ENCODE measurements at regions not wholly inside any gene's neighbourhood (a gene's known extent, or its start where the extent isn't known, plus 50 kb on each side); places are given as distances from the start of the nearest gene placed in this dataset.

DNA sequence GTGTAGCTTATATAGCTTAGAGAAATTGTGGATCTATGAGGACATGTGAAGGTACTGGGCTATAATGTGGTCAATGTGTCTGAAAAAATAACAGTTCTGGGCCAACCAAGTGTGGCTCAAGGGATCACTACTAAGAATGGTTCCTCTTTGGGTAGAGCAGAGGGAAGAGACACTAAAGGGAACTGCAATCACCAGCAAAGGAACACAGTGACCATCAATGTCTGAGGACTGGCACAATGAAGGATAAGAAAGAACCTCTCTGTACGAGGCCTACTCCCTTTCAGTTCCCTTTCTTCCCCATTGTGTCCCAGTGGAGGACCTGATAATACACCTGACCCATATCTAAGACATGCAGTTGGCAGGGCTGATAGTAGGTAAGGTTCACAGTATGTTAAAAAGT, 89.9 kb upstream of the JAK1 start:
- no peaks in the 10 kb centered on the region for H3K4me1 ChIP-seq (ENCODE audit: control insufficient read depth in 2 of 2, insufficient read depth in 2 of 2, low read length in 2 of 2)
- no peak overlapping the region for H3K4me3 ChIP-seq (ENCODE audit: control extremely low read depth in 1 of 5, extremely low read depth in 1 of 5, insufficient read depth in 1 of 5, low read depth in 2 of 5, low read length in 4 of 5)
- ChIA-PET CTCF (interaction anchor here (0.6 kb wide), 1 partner anchor 20 kb away, joined by 5 read pairs; no protein-coding TSS in a partner anchor), POLR2A (interaction anchor here (0.7 kb wide), 1 partner anchor 86 kb away, joined by 3 read pairs; no protein-coding TSS in a partner anchor)
- H3K4me1 Mint-ChIP-seq, result peaks cover 15% of the 10 kb centered on the region
- intact Hi-C loops (cut with micrococcal nuclease), result no loop called here
- peaks cover 9% of the 10 kb centered on the region for H3K79me2 ChIP-seq (ENCODE audit: control insufficient read depth, insufficient read depth, low read length)
- no peaks in the 10 kb centered on the region for H3K9me3 ChIP-seq (ENCODE audit: control extremely low read depth in 1 of 3, control insufficient read depth in 2 of 3, insufficient read depth in 1 of 3, low read length in 2 of 3)
- no peaks in the 10 kb centered on the region for H3K9me3 Mint-ChIP-seq (ENCODE audit: insufficient read depth)
- H2AFZ ChIP-seq (ENCODE audit: insufficient read depth, low read depth, low read length, poor library complexity, severe bottlenecking), result no peak overlapping the region
- H3K27me3 ChIP-seq (replicated peaks in 1 of 4; ENCODE audit: control extremely low read depth in 1 of 4, control insufficient read depth in 3 of 4, insufficient read depth in 4 of 4, low read length in 3 of 4), result no peaks in the 10 kb centered on the region
- no peaks in the 10 kb centered on the region for H3K27me3 Mint-ChIP-seq
- no peak overlapping the region for H3K4me2 ChIP-seq (replicated peaks; ENCODE audit: low read depth, low read length, poor library complexity, severe bottlenecking)
- H3K27ac Mint-ChIP-seq, result no peak overlapping the region
- no peak overlapping the region for H3K4me3 Mint-ChIP-seq
- DNase-seq (no peak), ATAC-seq (ENCODE audit: low read depth) (no peak)
- peaks cover 16% of the 10 kb centered on the region for H4K20me1 ChIP-seq (ENCODE audit: control insufficient read depth, insufficient read depth, low read length, poor library complexity, severe bottlenecking)
- no peak for TF ChIP-seq EZH2 (IDR thresholded peaks at IDR 0.05; ENCODE audit: borderline replicate concordance, insufficient read depth, low read depth, low read length, poor library complexity, severe bottlenecking)
- H3K27ac ChIP-seq (ENCODE audit: low read length in 2 of 2), result no peak overlapping the region
- H3K36me3 ChIP-seq (replicated peaks in 1 of 2; ENCODE audit: control extremely low read depth in 1 of 2, control insufficient read depth in 1 of 2, extremely low read depth in 1 of 2, insufficient read depth in 2 of 2, low read length in 1 of 2), result peaks cover 5 to 42% of the 10 kb centered on the region in 2 experiments
- no peak overlapping the region for H3K9ac ChIP-seq (ENCODE audit: low read length)
- 80% methylated on average over 1 of the region's 1 CpG for WGBS (ENCODE audit: insufficient coverage)

DNA sequence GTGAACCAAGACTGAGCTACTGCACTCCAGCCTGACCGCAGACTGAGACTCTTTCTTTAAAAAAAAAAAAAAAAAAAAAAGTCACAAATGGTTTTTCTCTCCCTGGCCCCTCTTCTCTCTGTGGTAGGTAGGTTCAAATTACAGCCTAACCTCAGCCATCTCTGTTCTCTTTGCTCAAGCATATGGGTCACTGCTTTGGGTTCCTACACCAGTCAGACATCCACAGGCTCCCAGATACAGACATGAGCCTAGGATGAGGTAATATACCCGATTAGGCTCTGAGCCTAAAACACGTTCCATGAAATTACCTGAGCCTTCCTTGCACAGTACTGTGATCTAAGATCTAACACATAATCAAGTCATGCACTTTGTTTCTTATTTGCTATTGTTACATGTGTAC, 90.5 kb upstream of the JAK1 start:
- H3K4me2 ChIP-seq (replicated peaks; ENCODE audit: low read depth, low read length, poor library complexity, severe bottlenecking), result no peak overlapping the region
- H3K79me2 ChIP-seq (ENCODE audit: control insufficient read depth, insufficient read depth, low read length), result peaks cover 9% of the 10 kb centered on the region
- peaks cover 15% of the 10 kb centered on the region for H3K4me1 Mint-ChIP-seq
- H3K27me3 Mint-ChIP-seq, result no peaks in the 10 kb centered on the region
- no peak overlapping the region for H3K4me3 ChIP-seq (ENCODE audit: control extremely low read depth in 1 of 5, extremely low read depth in 1 of 5, insufficient read depth in 1 of 5, low read depth in 2 of 5, low read length in 4 of 5)
- H3K36me3 ChIP-seq (replicated peaks in 1 of 2; ENCODE audit: control extremely low read depth in 1 of 2, control insufficient read depth in 1 of 2, extremely low read depth in 1 of 2, insufficient read depth in 2 of 2, low read length in 1 of 2), result peaks cover 5 to 42% of the 10 kb centered on the region in 2 experiments
- intact Hi-C loops (cut with micrococcal nuclease), result no loop called here
- H3K4me3 Mint-ChIP-seq, result no peak overlapping the region
- POLR2A ChIA-PET, result interaction anchor here (0.7 kb wide), 1 partner anchor 87 kb away, joined by 3 read pairs; no protein-coding TSS in a partner anchor
- TF ChIP-seq, protein P1, sequence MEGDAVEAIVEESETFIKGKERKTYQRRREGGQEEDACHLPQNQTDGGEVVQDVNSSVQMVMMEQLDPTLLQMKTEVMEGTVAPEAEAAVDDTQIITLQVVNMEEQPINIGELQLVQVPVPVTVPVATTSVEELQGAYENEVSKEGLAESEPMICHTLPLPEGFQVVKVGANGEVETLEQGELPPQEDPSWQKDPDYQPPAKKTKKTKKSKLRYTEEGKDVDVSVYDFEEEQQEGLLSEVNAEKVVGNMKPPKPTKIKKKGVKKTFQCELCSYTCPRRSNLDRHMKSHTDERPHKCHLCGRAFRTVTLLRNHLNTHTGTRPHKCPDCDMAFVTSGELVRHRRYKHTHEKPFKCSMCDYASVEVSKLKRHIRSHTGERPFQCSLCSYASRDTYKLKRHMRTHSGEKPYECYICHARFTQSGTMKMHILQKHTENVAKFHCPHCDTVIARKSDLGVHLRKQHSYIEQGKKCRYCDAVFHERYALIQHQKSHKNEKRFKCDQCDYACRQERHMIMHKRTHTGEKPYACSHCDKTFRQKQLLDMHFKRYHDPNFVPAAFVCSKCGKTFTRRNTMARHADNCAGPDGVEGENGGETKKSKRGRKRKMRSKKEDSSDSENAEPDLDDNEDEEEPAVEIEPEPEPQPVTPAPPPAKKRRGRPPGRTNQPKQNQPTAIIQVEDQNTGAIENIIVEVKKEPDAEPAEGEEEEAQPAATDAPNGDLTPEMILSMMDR (IDR thresholded peaks at IDR 0.05), result no peak
- TF ChIP-seq EZH2 (IDR thresholded peaks at IDR 0.05; ENCODE audit: borderline replicate concordance, insufficient read depth, low read depth, low read length, poor library complexity, severe bottlenecking), result no peak
- CTCF ChIA-PET, result interaction anchor here (10.3 kb wide), 1 partner anchor 18 kb away, joined by 232 read pairs; no protein-coding TSS in a partner anchor
- peaks cover 19% of the 10 kb centered on the region for H4K20me1 ChIP-seq (ENCODE audit: control insufficient read depth, insufficient read depth, low read length, poor library complexity, severe bottlenecking)
- DNase-seq, result no peak
- H3K9me3 ChIP-seq (ENCODE audit: control extremely low read depth in 1 of 3, control insufficient read depth in 2 of 3, insufficient read depth in 1 of 3, low read length in 2 of 3), result no peaks in the 10 kb centered on the region
- no peaks in the 10 kb centered on the region for H3K9me3 Mint-ChIP-seq (ENCODE audit: insufficient read depth)
- no peak overlapping the region for H2AFZ ChIP-seq (ENCODE audit: insufficient read depth, low read depth, low read length, poor library complexity, severe bottlenecking)
- H3K27ac ChIP-seq (ENCODE audit: low read length in 2 of 2), result no peak overlapping the region
- H3K27ac Mint-ChIP-seq, result no peak overlapping the region
- H3K27me3 ChIP-seq (replicated peaks in 1 of 4; ENCODE audit: control extremely low read depth in 1 of 4, control insufficient read depth in 3 of 4, insufficient read depth in 4 of 4, low read length in 3 of 4), result no peaks in the 10 kb centered on the region
- no peaks in the 10 kb centered on the region for H3K4me1 ChIP-seq (ENCODE audit: control insufficient read depth in 2 of 2, insufficient read depth in 2 of 2, low read length in 2 of 2)
- no peak for ATAC-seq (ENCODE audit: low read depth)
- WGBS (ENCODE audit: insufficient coverage), result 100% methylated on average over 2 of the region's 3 CpGs
- no peak overlapping the region for H3K9ac ChIP-seq (ENCODE audit: low read length)
